HG03558 (cell line): ENCODE measurements at regions not wholly inside any gene's neighbourhood (a gene's known extent, or its start where the extent isn't known, plus 50 kb on each side); places are given as distances from the start of the nearest gene placed in this dataset.

Experiments used
- ATAC-seq: cut with Tn5 transposase; IDR thresholded peaks from one replicate; pipeline ENCODE4 v1.9.1; 2021; ENCODE audit warnings: moderate number of reproducible peaks; ENCODE audit not compliant: unreplicated experiment; ENCODE audit errors: extremely low read depth

- ATAC-seq, result peak; percentile 72
Measured at GRCh38 chr12:58443273-58443980, 476.9 kb downstream of the LRIG3 start.

- ATAC-seq, result no peak
Measured at GRCh38 chr12:58443981-58444371, 476.3 kb downstream of the LRIG3 start.

- ATAC-seq, result no peak
Measured at GRCh38 chr12:58450868-58451482, 469.3 kb downstream of the LRIG3 start.

DNA sequence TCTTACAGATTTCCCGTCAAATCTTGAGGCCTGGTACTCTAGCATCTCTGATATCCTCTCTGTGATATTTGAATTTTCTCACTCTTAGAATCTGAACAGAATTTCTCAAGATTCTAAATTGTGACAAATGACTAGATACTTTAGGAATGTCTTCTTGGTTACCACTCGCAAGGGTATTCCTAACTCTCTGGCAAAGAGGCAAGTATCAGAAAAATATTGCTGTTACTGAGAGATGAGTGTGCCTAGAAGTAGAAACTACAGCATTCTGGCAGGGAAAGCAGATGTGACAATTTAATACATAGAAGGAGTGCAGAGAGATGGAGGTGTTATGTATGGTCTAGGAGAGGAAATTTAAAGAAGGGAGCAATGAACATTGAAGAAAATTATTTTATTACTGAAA, 467.8 kb downstream of the LRIG3 start:
- ATAC-seq, result no peak

GRCh38 chr12:58453306-58453705, 467.0 kb downstream of the LRIG3 start:
- no peak for ATAC-seq

DNA sequence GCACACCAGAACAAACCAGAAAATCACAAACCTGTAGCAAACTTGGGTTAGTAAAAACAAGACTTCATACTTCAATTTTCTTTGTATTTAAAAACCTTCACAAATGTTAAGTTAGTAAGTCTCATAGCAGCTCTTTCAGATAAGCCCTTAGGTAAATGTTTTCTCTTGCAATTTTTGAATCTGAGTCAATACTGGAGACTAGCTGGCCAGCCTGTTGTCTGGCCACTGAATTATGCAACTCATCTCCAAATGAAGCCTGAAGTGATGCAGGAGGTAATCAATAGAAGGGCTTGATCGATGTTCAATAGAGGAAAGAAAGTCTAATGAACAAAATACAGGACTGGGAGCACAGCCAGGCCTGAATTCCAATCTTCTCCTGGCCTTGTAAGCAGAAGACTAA, 465.2 kb downstream of the LRIG3 start:
- ATAC-seq, result no peak

GRCh38 chr12:58458102-58458501, 462.2 kb downstream of the LRIG3 start:
- no peak for ATAC-seq

DNA sequence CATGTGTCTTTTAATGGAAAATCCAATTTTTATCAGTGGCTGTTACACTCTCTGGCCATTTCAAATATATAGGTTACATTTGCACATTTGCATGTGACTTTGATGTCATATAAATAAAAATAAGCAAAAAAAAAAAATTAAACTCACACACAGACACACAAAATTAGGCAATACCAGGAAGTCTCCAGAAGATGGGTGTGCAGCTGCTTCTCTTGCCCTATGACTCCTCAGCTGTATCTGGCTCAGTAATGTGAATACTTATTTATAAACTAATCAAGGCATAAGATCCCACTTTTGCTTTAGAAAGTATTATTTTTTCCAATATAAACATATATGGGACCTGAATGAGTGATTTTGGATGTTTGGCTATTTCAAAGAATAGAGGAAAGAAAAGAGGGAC, 461.1 kb downstream of the LRIG3 start:
- no peak for ATAC-seq

GRCh38 chr12:58463051-58463450, 457.3 kb downstream of the LRIG3 start:
- ATAC-seq, result no peak

- ATAC-seq, result no peak
Measured at GRCh38 chr12:58465418-58465817, 454.9 kb downstream of the LRIG3 start.

DNA sequence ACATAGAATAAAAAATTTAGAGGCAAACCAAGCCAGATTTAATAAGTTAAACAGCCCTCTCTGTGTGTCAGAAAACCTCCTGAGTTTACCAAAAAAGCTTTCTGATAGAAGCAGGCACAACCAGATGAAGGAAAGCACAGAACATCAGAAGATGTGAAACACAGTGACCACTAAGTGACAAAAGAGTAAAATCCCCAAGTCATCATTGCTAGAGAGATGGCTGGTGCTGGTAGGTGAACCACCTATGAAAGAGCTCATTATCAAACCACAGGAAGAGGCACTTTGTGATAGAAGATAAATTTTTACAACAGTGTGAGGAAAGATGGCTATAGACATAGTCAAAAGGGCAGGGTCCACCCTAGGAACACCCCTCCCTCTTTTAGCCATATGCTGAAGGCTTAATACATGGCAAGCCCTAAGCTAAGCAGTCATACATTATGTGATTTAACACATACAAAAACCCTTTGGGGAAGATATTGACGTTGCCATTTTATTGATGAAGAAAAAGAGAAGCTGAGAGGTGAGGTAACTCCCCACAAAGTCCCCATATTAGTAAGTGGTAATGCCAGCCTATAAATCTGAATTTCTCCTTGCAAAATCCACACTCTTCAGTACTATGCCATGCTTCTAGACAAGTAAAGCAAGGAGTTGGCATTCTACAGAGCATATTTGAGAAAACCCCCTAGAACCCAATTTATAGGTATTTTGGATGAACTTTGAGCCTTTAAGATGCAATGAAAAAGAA, 449.9 kb downstream of the LRIG3 start:
- ATAC-seq, result no peak

GRCh38 chr12:58479401-58479800, 440.9 kb downstream of the LRIG3 start:
- ATAC-seq, result no peak

DNA sequence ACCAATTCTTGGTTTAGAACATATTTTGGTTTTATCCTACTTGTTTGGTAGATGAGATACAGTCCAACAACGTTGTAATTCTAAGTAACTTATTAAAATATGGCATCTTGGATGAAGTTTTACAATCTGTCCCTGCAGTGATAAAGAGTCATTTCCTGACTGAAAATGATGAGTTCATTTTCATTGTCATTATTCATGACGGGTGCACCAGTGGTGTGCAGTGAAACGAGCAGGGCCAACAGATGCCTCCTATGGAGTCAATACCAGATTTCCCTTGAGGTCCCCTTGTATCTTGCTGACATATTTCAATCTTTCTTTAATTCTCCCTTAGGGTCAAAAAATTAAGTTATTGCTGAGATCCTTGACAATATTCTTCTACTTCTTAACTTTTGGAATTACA, 438.5 kb downstream of the LRIG3 start:
- ATAC-seq, result no peak

GRCh38 chr12:58487255-58487654, 433.0 kb downstream of the LRIG3 start:
- ATAC-seq, result no peak

GRCh38 chr12:58487678-58488161, 432.6 kb downstream of the LRIG3 start:
- ATAC-seq, result no peak

DNA sequence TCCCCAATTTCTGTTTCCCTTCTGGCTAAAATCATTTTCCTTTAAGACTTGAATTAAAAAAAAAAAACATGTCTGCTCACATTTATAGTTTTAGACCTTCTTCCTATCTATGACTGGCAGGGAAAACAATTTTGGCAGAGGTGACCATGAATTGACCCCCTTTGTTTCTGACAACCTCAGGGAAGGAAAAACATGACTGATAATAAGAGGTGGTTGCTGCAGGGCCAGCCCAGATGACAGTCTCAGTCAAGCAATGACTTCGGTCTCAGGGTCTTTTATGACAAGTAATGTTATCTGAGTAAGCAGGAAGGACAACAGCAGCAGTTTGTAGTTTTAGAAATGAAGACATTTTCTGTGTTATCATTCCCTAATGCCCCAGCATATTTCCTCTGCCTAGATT, 430.9 kb downstream of the LRIG3 start:
- ATAC-seq, result no peak

DNA sequence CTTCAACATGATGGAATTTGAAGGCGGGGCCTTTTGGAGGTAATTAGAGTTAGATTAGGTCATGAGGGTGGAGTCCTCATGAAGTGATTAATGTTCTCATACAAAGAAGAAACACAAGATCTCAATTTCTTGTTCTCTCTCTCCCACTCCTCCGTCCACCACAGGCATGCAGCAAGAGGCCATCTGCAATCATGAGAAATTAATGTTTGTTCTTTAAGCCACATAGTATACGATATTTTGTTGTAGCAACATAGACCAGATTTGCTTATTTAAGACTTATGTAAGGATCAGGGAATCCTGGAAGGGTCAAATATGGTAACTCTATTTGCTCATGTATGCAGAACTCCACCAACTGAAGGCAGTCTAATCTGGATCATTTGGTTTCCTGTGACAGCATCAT, 429.0 kb downstream of the LRIG3 start:
- no peak for ATAC-seq

DNA sequence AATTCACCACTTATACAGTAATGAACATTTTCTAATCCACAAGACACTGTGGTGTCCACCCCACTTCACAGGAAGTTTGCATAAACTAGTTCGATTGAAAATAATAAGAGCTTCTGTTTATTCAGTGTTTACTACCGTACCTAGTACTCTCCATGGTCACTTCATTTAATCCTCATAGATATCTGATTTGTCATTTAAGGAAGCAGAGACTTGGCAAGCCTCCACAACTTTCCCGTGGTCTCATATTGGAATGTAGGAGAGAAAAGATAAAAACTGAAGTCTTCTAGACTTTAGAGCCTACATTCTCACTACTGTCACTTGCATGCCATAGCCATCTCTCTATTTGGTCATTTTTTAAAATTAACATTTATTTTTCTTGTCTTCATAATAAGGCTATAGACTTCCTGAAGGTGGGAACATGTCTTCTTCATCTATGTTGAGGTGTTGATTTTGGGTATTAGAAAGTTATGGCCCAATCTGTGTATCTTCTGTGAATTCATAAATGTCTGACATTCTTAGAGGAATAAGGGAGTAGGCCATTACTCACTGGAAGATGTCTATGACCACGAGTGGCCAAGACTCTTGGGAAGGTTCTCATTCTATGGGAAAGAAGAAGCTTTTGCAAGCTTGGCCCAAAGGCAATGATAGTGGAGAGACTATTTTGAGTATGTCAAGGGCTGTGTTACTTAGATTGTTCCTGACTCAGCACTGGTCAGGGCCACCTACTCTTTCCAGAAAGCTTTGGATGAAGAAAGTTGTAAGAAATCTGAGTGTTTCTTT, 423.7 kb downstream of the LRIG3 start:
- ATAC-seq, result no peak

- no peak for ATAC-seq
Measured at GRCh38 chr12:58500399-58500798, 419.9 kb downstream of the LRIG3 start.

DNA sequence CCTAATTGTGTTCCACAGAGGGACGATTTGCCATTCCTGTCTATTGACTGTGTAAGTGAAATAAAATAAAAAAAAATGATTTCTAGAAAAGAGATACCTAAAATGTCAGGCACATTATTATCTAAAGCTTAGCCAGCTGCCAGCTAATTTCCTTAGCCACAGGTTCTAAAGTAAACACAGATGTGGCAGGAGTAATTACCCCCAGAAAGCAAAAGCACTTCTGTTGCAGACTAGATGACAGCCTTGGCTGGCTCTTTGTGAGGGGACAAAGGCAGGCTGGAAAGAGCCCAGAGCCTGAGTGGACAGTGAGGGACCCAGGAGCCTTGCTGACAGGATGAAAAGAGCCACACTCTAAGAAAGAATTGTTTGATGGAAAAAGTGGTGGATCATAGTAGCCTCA, 418.1 kb downstream of the LRIG3 start:
- ATAC-seq, result no peak

DNA sequence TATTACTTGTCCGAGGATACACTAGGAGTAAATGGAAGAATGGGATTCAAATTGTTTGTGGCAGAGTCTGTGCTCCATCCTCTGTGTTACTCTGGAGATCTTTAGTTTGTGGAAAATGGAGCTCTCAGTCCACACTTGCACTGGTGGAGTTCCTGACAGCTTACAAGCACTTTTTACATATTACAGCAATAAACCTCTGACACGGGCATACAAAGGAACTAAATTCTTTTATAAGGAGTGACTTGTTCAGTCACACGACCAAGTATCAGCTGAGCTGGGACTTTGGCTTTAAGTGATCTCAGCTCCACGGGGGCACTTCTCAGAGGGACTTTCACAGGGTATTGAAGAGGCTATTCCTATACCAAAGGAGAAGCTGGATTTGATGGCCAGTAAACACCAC, 417.5 kb downstream of the LRIG3 start:
- ATAC-seq, result no peak
